BLaER1 treated with 17β-estradiol and CSF1 and Interleukin-3, amounts not matched to agents 10 nM and 100 nM (cell line): ENCODE measurements at regions not wholly inside any gene's neighbourhood (a gene's known extent, or its start where the extent isn't known, plus 50 kb on each side); places are given as distances from the start of the nearest gene placed in this dataset.

ENCODE experiments used
- H3K27ac ChIP-seq, 11 experiments: shearing (Covaris generic); formaldehyde crosslinking; 2 replicates each; pipeline ENCODE4 v1.8.1; 2022
- H3K27me3 ChIP-seq, 11 experiments: shearing (Covaris generic); formaldehyde crosslinking; 2 replicates each; pipeline ENCODE4 v1.8.1; 2022
- H3K36me3 ChIP-seq, 11 experiments: shearing (Covaris generic); formaldehyde crosslinking; 2 replicates each; pipeline ENCODE4 v1.8.1; 2022
- H3K4me1 ChIP-seq, 10 experiments: shearing (Covaris generic); formaldehyde crosslinking; 2 replicates each; pipeline ENCODE4 v1.8.1; 2022
- H3K4me2 ChIP-seq, 11 experiments: shearing (Covaris generic); formaldehyde crosslinking; 2 replicates each; pipeline ENCODE4 v1.8.1; 2022
- H3K4me3 ChIP-seq, 10 experiments: shearing (Covaris generic); formaldehyde crosslinking; 2 replicates each; pipeline ENCODE4 v1.8.1; 2022
- H3K9ac ChIP-seq, 11 experiments: shearing (Covaris generic); formaldehyde crosslinking; 2 replicates each; pipeline ENCODE4 v1.8.1; 2022
- H3K9me3 ChIP-seq, 11 experiments: shearing (Covaris generic); formaldehyde crosslinking; replicated peaks in 1 of 11; 2 replicates each; pipeline ENCODE4 v1.8.1; 2022
- H4K20me1 ChIP-seq, 11 experiments: shearing (Covaris generic); formaldehyde crosslinking; 2 replicates each; pipeline ENCODE4 v1.8.1; 2022
- Cebpa-rat ChIP-seq, 11 experiments: shearing (Covaris generic); IDR thresholded peaks; 2 replicates each; pipeline ENCODE4 v1.8.1; 2022

DNA sequence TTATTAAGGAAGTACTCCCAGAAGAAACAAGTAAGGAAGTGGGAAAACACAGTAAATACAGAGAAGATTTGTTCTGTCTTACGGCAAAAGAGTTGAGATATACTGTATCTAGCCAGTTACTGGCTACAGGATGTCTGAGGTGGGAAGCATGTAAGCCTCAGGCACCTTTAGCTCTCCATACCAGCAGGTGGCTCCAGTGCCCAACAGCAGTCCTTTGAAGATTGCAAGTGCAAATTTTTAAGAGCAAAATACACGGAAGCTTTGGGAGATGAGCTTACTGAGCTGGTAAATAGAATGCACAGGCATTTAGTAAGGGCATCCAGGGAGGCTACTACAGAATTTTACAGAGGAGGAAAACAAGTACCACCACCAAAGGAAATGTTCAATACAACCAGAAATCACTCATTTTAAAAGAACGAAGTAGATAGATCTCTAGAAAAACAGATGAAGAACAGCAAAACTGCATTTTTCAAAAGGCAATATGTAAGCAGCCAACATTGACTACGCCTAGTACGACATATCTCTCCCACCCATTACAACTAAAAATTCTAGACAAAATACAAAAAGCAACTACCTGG, 57.9 kb upstream of the VSTM2B start:
- no peak overlapping the region for H3K4me2 ChIP-seq
- H3K9me3 ChIP-seq: peaks cover 14 to 20% (median 15%) of the 10 kb centered on the region in 11 experiments; a peak in 20 of 22 replicates
- H3K4me1 ChIP-seq: no peaks in the 10 kb centered on the region
- H3K36me3 ChIP-seq: no peaks in the 10 kb centered on the region
- no peak for TF ChIP-seq Cebpa-rat (IDR thresholded peaks at IDR 0.05)
- H3K27ac ChIP-seq: no peak overlapping the region
- no peaks in the 10 kb centered on the region for H3K27me3 ChIP-seq
- no peak overlapping the region for H3K4me3 ChIP-seq
- no peaks in the 10 kb centered on the region for H4K20me1 ChIP-seq
- no peak overlapping the region for H3K9ac ChIP-seq

DNA sequence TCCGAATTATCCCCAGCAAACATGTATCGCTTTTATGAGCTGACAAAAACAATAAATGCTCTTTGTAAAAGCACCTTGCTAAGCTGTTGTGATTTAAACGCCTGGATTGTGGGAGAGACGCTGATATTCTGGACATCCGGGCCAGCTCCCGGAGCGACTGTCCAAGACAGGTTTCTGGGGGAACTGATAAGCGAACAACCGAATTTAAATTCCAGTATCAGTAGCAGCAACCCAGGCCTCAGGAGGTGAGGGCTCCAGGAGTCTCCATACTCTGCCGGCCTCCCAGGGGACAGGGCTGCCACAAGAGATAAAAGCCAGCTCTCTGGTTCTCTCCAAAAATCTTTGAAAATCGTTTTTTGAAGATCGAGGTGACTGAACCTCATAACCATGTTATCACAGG, 50.3 kb upstream of the VSTM2B start:
- H4K20me1 ChIP-seq: no peaks in the 10 kb centered on the region
- H3K4me2 ChIP-seq: no peak overlapping the region
- 0 out of 22 replicates have a peak, but pooled peaks cover 0 to 1% (median 0%) of the 10 kb centered on the region in 11 experiments for H3K36me3 ChIP-seq
- H3K4me1 ChIP-seq: no peaks in the 10 kb centered on the region
- H3K9me3 ChIP-seq: peaks cover 11 to 26% (median 18%) of the 10 kb centered on the region in 11 experiments
- H3K27ac ChIP-seq: no peak overlapping the region
- H3K4me3 ChIP-seq: no peak overlapping the region
- no peak for TF ChIP-seq Cebpa-rat (IDR thresholded peaks at IDR 0.05)
- no peaks in the 10 kb centered on the region for H3K27me3 ChIP-seq
- no peak overlapping the region for H3K9ac ChIP-seq
